Muscle of leg (tissue), 3 donors: ENCODE measurements at regions not wholly inside any gene's neighbourhood (a gene's known extent, or its start where the extent isn't known, plus 50 kb on each side); places are given as distances from the start of the nearest gene placed in this dataset.

Source experiments
- DNase-seq: peaks from one replicate; pipeline ENCODE4 v3.0.0; 2013
- H3K27ac ChIP-seq: one replicate; pipeline ENCODE4 v1.5.1; 2013; ENCODE audit warnings: mild to moderate bottlenecking, low read length, control low read depth
- H3K27me3 ChIP-seq: one replicate; pipeline ENCODE4 v1.6.1; 2013; ENCODE audit warnings: low read length; ENCODE audit not compliant: control insufficient read depth, insufficient read depth
- H3K36me3 ChIP-seq: one replicate; pipeline ENCODE4 v1.6.1; 2013; ENCODE audit warnings: low read length; ENCODE audit not compliant: control insufficient read depth, insufficient read depth
- H3K4me1 ChIP-seq: one replicate; pipeline ENCODE4 v1.6.1; 2013; ENCODE audit warnings: low read length; ENCODE audit not compliant: control insufficient read depth, insufficient read depth
- H3K4me3 ChIP-seq: one replicate; pipeline ENCODE4 v1.5.1; 2013; ENCODE audit warnings: low read length, control low read depth
- H3K9me3 ChIP-seq: replicated peaks from 2 replicates; pipeline ENCODE4 v1.6.1; 2013; ENCODE audit warnings: low read depth, low read length; ENCODE audit not compliant: control insufficient read depth
- WGBS: methylation state at CpG from one replicate; pipeline ENCODE4 v1.1.5; 2013; ENCODE audit warnings: missing lambda C conversion rate; ENCODE audit not compliant: insufficient coverage; 5-methylcytosine and 5-hydroxymethylcytosine counted together

- H3K36me3 ChIP-seq = no peaks in the 10 kb centered on the region
- no peaks in the 10 kb centered on the region for H3K27me3 ChIP-seq
- no peak overlapping the region for H3K27ac ChIP-seq
- DNase-seq = no peak
- H3K9me3 ChIP-seq = no peaks in the 10 kb centered on the region
- H3K4me1 ChIP-seq = no peaks in the 10 kb centered on the region
- WGBS = 87% methylated on average over 6 of the region's 9 CpGs
- H3K4me3 ChIP-seq = no peak overlapping the region
These were observed 244.5 kb upstream of the FSTL5 start for GRCh38 chr4:162408309-162408708.

DNA sequence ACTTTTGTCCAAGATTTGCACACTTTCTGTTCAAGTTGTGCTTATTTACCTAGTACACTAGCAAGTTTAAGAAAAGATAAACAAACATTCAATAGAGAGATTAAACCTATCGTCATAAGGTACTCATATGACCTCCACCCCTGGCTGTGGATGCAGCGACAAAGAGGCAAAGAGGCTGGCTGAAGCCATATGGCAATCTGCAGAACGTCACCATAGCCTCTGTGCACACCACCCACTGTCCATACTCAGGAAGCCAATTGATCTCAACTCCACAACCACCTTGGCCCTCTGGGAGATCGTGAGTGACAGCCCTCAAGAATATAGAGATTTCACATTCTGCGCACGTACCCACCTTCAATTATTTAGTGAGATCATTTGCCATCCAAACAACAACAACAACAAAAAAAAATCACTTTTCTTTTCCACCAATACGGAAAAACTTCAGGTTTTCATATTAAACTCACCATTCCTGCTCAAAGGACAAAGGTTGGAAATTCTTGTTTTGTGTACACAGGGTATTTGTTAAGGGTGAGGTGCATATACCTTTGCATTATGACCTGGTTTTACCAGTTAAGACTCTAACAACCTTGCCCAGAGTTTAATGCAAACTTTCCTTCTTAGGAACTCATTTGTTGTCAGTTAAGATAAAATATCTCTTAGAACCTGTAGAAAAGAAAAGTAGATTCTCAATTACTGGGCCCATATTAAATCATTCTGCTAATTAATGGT lies 243.0 kb upstream of the FSTL5 start:
- Histone ChIP-seq H3K4me1 (no peaks in the 10 kb centered on the region), H3K9me3 (no peaks in the 10 kb centered on the region), H3K27ac (no peak overlapping the region), H3K4me3 (no peak overlapping the region), H3K36me3 (no peaks in the 10 kb centered on the region), H3K27me3 (no peaks in the 10 kb centered on the region)
- no peak for DNase-seq
- WGBS = 78% methylated on average over 4 of the region's 7 CpGs

DNA sequence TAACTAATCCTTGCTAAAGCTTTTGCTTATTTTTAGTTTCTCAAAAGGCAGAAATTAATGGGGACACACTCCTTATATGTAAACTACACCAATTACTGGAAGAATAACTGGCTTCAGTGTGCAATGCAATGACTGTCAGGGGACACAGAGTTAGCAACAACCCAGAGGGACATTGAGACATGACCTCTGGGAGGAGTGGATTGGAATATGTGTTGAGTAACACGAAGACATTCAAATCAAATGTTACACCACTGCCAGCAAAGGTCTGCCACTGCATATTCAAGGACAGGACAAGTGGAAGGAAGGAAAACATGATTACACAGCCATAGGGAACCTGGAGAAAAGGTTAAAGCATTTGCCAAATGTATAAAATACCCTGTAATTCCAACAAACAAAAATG lies 240.1 kb upstream of the FSTL5 start:
- H3K27ac ChIP-seq = no peak overlapping the region
- WGBS = no CpG with 5 or more reads among the region's 1 CpG
- no peak for DNase-seq

GRCh38 chr4:162403419-162403818 lies 239.6 kb upstream of the FSTL5 start:
- Histone ChIP-seq H3K27me3 (no peaks in the 10 kb centered on the region), H3K9me3 (no peaks in the 10 kb centered on the region), H3K4me1 (no peaks in the 10 kb centered on the region), H3K27ac (no peak overlapping the region), H3K36me3 (no peaks in the 10 kb centered on the region), H3K4me3 (no peak overlapping the region)
- WGBS = no CpG with 5 or more reads among the region's 2 CpGs
- no peak for DNase-seq

More for the DNA sequence above, 240.1 kb upstream of the FSTL5 start:
- Histone ChIP-seq H3K4me1 (no peaks in the 10 kb centered on the region), H3K4me3 (no peak overlapping the region), H3K9me3 (no peaks in the 10 kb centered on the region), H3K27me3 (no peaks in the 10 kb centered on the region), H3K36me3 (no peaks in the 10 kb centered on the region)

- Histone ChIP-seq H3K4me1 (no peaks in the 10 kb centered on the region), H3K36me3 (no peaks in the 10 kb centered on the region), H3K27me3 (no peaks in the 10 kb centered on the region), H3K9me3 (no peaks in the 10 kb centered on the region), H3K27ac (no peak overlapping the region), H3K4me3 (no peak overlapping the region)
- WGBS = no CpG with 5 or more reads among the region's 5 CpGs
- no peak for DNase-seq
These were observed 237.2 kb upstream of the FSTL5 start for GRCh38 chr4:162401021-162401420.

DNA sequence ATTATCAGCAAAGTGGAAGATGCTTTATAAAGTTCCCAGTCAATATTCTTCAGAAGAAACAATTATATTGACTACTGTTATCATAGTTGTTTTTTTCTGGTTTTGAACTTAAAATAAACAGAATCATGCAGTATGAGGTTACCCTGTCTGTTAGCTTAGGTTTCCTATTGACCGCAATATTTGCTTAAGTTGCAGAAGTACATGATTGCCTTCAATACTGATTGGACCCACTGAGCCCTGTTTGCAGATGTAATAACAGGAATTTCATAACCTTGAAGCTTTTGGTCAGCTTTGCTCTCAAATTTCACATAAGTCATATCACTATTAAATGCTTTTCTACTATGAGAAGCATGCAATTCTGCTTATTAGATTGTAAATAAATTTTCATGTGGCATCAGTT lies 229.1 kb upstream of the FSTL5 start:
- H3K27me3 ChIP-seq = no peaks in the 10 kb centered on the region
- no peak overlapping the region for H3K4me3 ChIP-seq
- H3K27ac ChIP-seq = no peak overlapping the region
- no peaks in the 10 kb centered on the region for H3K9me3 ChIP-seq
- H3K36me3 ChIP-seq = no peaks in the 10 kb centered on the region
- no peaks in the 10 kb centered on the region for H3K4me1 ChIP-seq
- WGBS = 100% methylated on average over 1 of the region's 1 CpG
- DNase-seq = no peak

DNA sequence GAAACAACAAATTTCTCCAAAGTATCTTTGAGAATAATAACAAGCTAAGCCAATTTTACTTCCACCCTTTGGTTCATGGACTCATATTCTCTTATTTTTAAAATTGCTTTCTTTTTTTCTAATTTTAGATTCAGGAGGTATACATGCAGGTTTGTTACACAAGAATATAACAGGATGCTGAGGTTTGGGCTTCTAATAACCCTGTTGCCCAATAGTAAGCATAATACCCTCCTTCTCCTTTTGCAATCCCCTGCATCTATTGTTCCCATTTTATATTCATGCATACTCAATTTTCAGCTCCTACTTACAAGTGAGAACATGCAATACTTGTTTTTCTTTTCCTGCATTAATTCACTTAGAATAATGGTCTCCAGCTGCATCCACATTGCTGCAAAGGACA lies 202.3 kb upstream of the FSTL5 start:
- no peak for DNase-seq

DNA sequence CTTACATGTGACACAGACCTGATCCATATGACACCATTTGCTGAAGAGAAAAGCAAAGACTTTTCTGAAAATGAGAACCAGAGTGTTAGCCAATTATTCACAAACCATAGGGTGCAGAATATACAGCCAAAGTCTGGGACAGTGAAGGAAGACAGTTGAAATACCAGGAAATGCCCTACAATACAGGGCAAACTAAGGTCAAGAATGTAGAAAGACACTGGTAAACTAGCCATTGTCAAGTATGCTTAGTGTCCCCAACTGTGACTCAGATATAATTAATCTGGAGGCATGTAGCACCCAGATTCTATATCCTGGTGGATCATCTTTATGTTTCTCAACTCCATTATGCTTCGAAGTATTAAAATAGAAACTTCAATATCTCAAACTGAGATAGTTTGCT lies 200.9 kb upstream of the FSTL5 start:
- no peak for DNase-seq
- Histone ChIP-seq H3K4me3 (no peak overlapping the region), H3K27ac (no peak overlapping the region), H3K27me3 (no peaks in the 10 kb centered on the region), H3K36me3 (no peaks in the 10 kb centered on the region), H3K4me1 (no peaks in the 10 kb centered on the region), H3K9me3 (no peaks in the 10 kb centered on the region)
- WGBS = no CpG with 5 or more reads among the region's 1 CpG

More for the DNA sequence above, 202.3 kb upstream of the FSTL5 start:
- no peaks in the 10 kb centered on the region for H3K36me3 ChIP-seq
- H3K4me1 ChIP-seq = no peaks in the 10 kb centered on the region
- H3K27ac ChIP-seq = no peak overlapping the region
- H3K4me3 ChIP-seq = no peak overlapping the region
- no peaks in the 10 kb centered on the region for H3K27me3 ChIP-seq
- H3K9me3 ChIP-seq = no peaks in the 10 kb centered on the region

GRCh38 chr4:162360369-162361149 lies 196.8 kb upstream of the FSTL5 start:
- H3K4me1 ChIP-seq = no peaks in the 10 kb centered on the region
- no peak overlapping the region for H3K4me3 ChIP-seq
- no peaks in the 10 kb centered on the region for H3K36me3 ChIP-seq
- no peak overlapping the region for H3K27ac ChIP-seq
- no peaks in the 10 kb centered on the region for H3K9me3 ChIP-seq
- WGBS = 57% methylated on average over 1 of the region's 4 CpGs
- H3K27me3 ChIP-seq = no peaks in the 10 kb centered on the region
- no peak for DNase-seq

GRCh38 chr4:162356181-162356580 lies 192.4 kb upstream of the FSTL5 start:
- no peaks in the 10 kb centered on the region for H3K9me3 ChIP-seq
- 50% methylated on average over 1 of the region's 2 CpGs for WGBS
- H3K36me3 ChIP-seq = no peaks in the 10 kb centered on the region
- no peaks in the 10 kb centered on the region for H3K27me3 ChIP-seq
- H3K4me1 ChIP-seq = no peaks in the 10 kb centered on the region
- H3K27ac ChIP-seq = no peak overlapping the region
- H3K4me3 ChIP-seq = no peak overlapping the region
- DNase-seq = peak; percentile 76
